HT-29 (cell line): ENCODE measurements at regions not wholly inside any gene's neighbourhood (a gene's known extent, or its start where the extent isn't known, plus 50 kb on each side); places are given as distances from the start of the nearest gene placed in this dataset.

Experiments
- DNase-seq: peaks from one replicate; pipeline ENCODE4 v3.0.0-alpha.2; 2015; ENCODE audit warnings: low spot score

GRCh38 chr14:45619831-45620230, 366.8 kb upstream of the MIS18BP1 start:
- no peak for DNase-seq

GRCh38 chr14:45610318-45610717, 357.3 kb upstream of the MIS18BP1 start:
- peak; percentile 1 for DNase-seq

GRCh38 chr14:45587142-45587541, 334.1 kb upstream of the MIS18BP1 start:
- no peak for DNase-seq

- DNase-seq = no peak
Measured at GRCh38 chr14:45559626-45560025, 306.6 kb upstream of the MIS18BP1 start.

DNA sequence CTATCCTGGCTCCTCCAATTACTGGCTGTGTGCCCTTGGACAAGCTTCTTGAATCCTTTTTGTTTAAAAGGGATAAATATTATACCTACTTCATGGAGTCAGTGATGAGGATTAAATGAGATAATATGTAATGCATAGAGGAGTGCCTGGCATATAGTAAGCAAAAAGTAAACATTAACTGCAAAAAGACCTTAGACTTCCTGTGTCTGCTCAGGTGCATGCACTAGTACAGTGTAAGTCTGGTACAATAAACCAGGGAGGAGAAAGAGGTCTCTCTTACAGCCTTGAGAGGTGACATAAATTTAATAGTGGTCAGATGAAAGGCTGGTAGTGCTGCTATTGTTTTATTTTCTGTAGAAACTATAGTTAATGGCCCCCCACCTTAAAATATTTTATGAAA, 305.2 kb upstream of the MIS18BP1 start:
- no peak for DNase-seq

DNA sequence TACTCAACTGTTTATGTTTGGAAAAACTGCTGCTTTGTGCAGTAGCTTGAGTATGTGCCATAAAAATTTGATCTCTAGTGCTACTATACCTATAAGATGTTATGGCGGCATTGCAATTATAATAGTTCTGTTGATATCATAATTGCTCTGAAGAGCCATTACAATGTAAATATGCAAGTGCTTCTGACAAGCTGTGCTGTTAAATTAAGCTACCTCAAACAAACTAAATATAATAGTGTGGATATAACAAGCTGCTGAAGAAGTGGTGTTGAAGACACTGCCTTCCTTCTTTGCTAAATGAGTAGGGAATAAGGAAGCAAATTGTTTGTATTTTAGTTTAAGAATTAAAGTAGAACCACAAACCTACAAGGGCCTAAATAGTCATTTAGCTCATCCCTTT, 301.0 kb upstream of the MIS18BP1 start:
- no peak for DNase-seq

GRCh38 chr14:45551240-45551820, 298.3 kb upstream of the MIS18BP1 start:
- DNase-seq = peak; percentile 21

DNA sequence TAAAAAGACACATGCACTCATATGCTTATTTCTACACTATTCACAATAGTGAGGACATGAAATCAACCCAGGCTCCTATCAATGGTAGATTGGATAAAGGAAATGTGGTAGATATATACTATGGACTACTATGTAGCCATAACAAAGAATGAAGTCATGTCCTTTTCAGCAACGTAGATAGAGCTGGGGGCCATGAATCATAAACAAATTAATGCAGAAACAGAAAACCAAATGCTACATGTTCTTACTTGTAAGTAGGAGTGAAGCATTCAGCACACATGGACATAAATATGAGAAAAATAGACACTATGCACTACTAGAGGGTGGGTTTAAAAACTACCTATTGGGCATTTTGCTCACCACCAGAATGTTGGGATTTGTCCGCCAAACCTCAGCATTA, 278.0 kb upstream of the MIS18BP1 start:
- no peak for DNase-seq

DNA sequence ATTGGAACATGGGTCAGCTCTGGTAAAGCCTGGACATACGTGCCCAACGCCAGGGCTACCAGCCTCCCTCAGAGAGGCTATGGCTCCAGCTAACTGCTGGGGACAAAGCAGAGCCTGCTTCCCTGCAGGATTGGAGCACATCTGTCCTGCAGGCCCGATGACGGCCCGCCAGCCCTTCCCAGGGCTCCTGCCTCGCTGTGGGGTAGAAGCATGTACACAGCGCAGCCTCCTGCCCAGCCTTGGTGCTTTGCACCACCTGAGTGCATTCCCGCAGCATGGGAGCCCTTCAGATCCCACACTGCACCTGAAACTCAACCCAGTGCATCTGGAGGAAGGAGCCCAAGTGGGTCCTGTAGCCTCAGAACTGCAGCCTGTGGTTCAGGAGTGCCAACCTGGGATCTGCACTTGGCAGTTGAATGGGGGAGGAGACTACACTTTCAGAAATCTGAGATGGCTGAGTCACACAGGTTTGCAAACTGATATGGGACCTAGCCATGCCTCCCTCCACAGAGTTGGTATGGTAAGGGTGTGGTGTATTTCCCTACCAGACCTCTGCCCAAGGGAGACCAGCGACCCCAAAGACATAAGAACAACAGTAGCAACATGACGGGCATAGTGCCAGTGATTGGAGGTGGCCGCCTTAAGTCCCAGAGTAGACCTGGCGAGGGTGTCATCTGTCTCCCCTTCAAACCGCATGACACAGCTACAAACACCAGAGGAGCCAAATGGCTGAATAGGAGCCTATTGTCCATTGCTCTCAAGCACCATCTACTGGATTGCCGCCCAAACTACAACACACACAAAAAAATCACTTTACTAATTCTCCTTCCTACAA, 273.9 kb upstream of the MIS18BP1 start:
- peak; percentile 48 for DNase-seq

GRCh38 chr14:45519766-45520165, 266.8 kb upstream of the MIS18BP1 start:
- DNase-seq = no peak

DNA sequence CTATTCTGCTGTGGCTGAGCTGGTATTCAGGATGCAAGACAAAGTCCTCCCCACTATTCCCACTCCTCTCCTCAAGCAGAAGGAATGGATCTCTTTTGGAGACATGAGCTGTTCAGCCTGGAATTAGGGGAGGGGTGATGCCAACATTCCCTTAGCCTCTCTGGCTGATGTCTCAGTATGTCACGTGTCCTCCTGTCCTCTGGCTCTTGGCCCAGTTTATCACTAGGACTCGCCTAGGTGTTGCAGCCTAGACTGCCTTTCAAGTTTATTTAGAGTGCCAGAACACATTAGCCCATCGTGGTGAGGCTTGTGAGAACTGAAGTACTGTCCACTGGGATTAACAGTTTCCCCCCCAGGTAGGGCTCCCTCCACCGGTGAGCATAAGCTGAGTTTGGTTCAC, 239.9 kb upstream of the MIS18BP1 start:
- no peak for DNase-seq

GRCh38 chr14:45491914-45492313, 238.9 kb upstream of the MIS18BP1 start:
- no peak for DNase-seq

- DNase-seq = no peak
Measured at GRCh38 chr14:45486599-45486998, 233.6 kb upstream of the MIS18BP1 start.

GRCh38 chr14:45467023-45467422, 214.0 kb upstream of the MIS18BP1 start:
- DNase-seq = no peak

DNA sequence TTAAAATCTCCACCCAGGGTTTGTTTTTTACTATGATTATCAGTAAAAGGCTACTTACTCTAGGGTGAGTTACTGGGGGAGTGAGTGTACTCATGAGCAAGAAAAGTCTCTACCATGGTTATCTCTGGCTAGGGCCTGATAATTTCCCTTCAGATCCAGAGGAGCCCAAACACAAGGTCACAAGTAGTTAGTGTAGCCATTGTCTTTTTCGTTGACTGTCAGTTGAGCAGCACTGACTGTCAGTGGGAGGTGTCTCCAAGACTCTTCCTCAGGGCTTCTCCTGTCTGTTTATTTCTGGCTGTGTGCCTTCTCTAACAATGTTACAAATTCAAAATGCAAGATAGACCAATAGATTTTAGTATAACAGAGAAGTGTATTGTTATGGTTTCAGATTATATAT, 181.2 kb upstream of the MIS18BP1 start:
- DNase-seq = no peak

DNA sequence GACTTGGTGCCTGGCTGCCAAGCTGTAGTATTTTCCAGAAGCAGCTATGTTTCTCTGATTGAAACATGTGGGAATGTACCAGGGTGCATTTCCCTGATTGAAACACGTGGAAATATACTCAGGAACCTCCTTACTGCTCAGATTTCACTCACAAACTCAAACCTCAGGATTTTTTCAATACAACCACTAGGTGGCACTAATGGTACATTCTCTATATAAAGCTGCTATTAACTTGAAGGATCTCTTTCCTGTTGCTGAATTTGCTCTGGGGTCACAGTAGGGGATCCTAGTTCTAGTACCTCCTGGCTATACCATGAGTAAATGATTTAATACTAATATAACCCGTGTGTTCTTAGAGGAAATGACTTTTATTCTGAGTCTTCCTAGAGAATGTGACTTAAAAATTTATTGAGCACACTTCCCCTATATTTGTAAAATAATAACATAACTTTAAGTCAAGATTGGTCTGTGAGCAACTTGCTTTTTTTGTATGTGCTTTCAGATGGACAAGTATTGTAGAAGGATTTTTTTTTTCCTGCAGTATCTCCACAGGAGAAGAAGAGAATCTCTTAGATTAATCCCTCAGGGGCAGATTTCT, 173.8 kb upstream of the MIS18BP1 start:
- DNase-seq = peak; percentile 54

- DNase-seq = no peak
Measured at GRCh38 chr14:45406942-45407341, 153.9 kb upstream of the MIS18BP1 start.

- DNase-seq = no peak
Measured at GRCh38 chr14:45400950-45401640, 148.1 kb upstream of the MIS18BP1 start.

GRCh38 chr14:45400509-45400908, 147.5 kb upstream of the MIS18BP1 start:
- DNase-seq = no peak

- DNase-seq = no peak
Measured at GRCh38 chr14:45381091-45381490, 128.1 kb upstream of the MIS18BP1 start.

DNA sequence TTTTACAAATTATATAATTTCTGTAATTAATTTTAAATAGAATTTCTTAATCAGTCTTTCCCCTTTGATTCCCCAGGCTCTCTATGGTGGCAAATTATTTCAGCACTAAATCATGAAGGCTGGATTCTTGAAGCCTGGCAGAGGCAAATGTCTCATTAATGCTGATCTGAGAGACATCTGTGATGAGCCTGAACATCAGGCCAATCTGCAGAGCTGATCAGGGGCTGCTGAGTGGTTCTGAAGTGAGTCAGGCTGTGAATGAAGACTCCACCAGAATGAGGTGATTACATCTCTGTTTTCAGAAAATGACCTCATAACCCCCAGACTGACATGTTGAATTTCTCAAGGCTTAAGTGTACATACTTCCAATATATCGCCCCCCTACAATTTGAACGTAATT, 124.2 kb upstream of the MIS18BP1 start:
- DNase-seq = no peak

- DNase-seq = no peak
Measured at GRCh38 chr14:45373877-45374276, 120.9 kb upstream of the MIS18BP1 start.
